ENCODE measurements at regions not wholly inside any gene's neighbourhood (a gene's known extent, or its start where the extent isn't known, plus 50 kb on each side); places are given as distances from the start of the nearest gene placed in this dataset.

- H2AFZ ChIP-seq (ENCODE audit: low read length), result no peak overlapping the region
- no peak overlapping the region for H3K4me2 ChIP-seq (ENCODE audit: extremely low read depth, insufficient read depth, low read length)
- H4K20me1 ChIP-seq (ENCODE audit: control insufficient read depth, extremely low read depth, insufficient read depth, low read length), result no peaks in the 10 kb centered on the region
- H3K27ac ChIP-seq (ENCODE audit: insufficient read depth, low read length), result no peak overlapping the region
- no peak overlapping the region for H3K4me3 ChIP-seq (replicated peaks in 1 of 4; ENCODE audit: control extremely low read depth in 1 of 4, insufficient read depth in 1 of 4, low read depth in 3 of 4, low read length in 4 of 4)
- no peaks in the 10 kb centered on the region for H3K27me3 ChIP-seq (ENCODE audit: control insufficient read depth, insufficient read depth, low read length)
- H3K79me2 ChIP-seq (ENCODE audit: control insufficient read depth, insufficient read depth, low read length), result no peaks in the 10 kb centered on the region
- DNase-seq (ENCODE audit: low read depth in 2 of 2), result peak in 1 of 2 donors; percentile 2
- no peaks in the 10 kb centered on the region for H3K4me1 ChIP-seq (ENCODE audit: control insufficient read depth, extremely low read depth, insufficient read depth, low read length)
- H3K36me3 ChIP-seq (ENCODE audit: control insufficient read depth, insufficient read depth, low read length), result no peaks in the 10 kb centered on the region
- TF ChIP-seq CTCF (conservative IDR thresholded peaks at IDR 0.05 in 1 of 2, IDR thresholded peaks at IDR 0.05 in 1 of 2; ENCODE audit: low read depth in 1 of 2, low read length in 2 of 2), result no peak
- no peak for TF ChIP-seq EZH2 (IDR thresholded peaks at IDR 0.05; ENCODE audit: low read length, missing control alignments)
- no peak overlapping the region for H3K9ac ChIP-seq (ENCODE audit: insufficient read depth, low read length)
- no peaks in the 10 kb centered on the region for H3K9me3 ChIP-seq (ENCODE audit: control insufficient read depth, insufficient read depth, low read depth, low read length)
Measured at GRCh38 chr4:115325836-115326235, 212.4 kb upstream of the NDST4 start.

- peak; percentile 1 to 20 for DNase-seq (ENCODE audit: low read depth in 2 of 2)
Measured at GRCh38 chr4:115323106-115323707, 209.8 kb upstream of the NDST4 start.

GRCh38 chr4:115315182-115315581 lies 201.8 kb upstream of the NDST4 start:
- Histone ChIP-seq H2AFZ (ENCODE audit: low read length) (no peak overlapping the region), H3K4me1 (ENCODE audit: control insufficient read depth, extremely low read depth, insufficient read depth, low read length) (no peaks in the 10 kb centered on the region), H3K9ac (ENCODE audit: insufficient read depth, low read length) (no peak overlapping the region), H3K4me2 (ENCODE audit: extremely low read depth, insufficient read depth, low read length) (no peak overlapping the region), H3K9me3 (ENCODE audit: control insufficient read depth, insufficient read depth, low read depth, low read length) (no peaks in the 10 kb centered on the region), H3K4me3 (replicated peaks in 1 of 4; ENCODE audit: control extremely low read depth in 1 of 4, insufficient read depth in 1 of 4, low read depth in 3 of 4, low read length in 4 of 4) (no peak overlapping the region), H3K27ac (ENCODE audit: insufficient read depth, low read length) (no peak overlapping the region), H3K36me3 (ENCODE audit: control insufficient read depth, insufficient read depth, low read length) (no peaks in the 10 kb centered on the region), H3K79me2 (ENCODE audit: control insufficient read depth, insufficient read depth, low read length) (no peaks in the 10 kb centered on the region), H3K27me3 (ENCODE audit: control insufficient read depth, insufficient read depth, low read length) (no peaks in the 10 kb centered on the region), H4K20me1 (ENCODE audit: control insufficient read depth, extremely low read depth, insufficient read depth, low read length) (no peaks in the 10 kb centered on the region)
- no peak for DNase-seq (ENCODE audit: low read depth in 2 of 2)
- TF ChIP-seq EZH2 (IDR thresholded peaks at IDR 0.05; ENCODE audit: low read length, missing control alignments), result no peak
- TF ChIP-seq CTCF (conservative IDR thresholded peaks at IDR 0.05 in 1 of 2, IDR thresholded peaks at IDR 0.05 in 1 of 2; ENCODE audit: low read depth in 1 of 2, low read length in 2 of 2), result no peak

More at GRCh38 chr4:115323106-115323707, 209.8 kb upstream of the NDST4 start:
- Histone ChIP-seq H2AFZ (ENCODE audit: low read length) (no peak overlapping the region), H4K20me1 (ENCODE audit: control insufficient read depth, extremely low read depth, insufficient read depth, low read length) (no peaks in the 10 kb centered on the region), H3K9me3 (ENCODE audit: control insufficient read depth, insufficient read depth, low read depth, low read length) (no peaks in the 10 kb centered on the region), H3K27ac (ENCODE audit: insufficient read depth, low read length) (no peak overlapping the region), H3K4me1 (ENCODE audit: control insufficient read depth, extremely low read depth, insufficient read depth, low read length) (no peaks in the 10 kb centered on the region), H3K4me2 (ENCODE audit: extremely low read depth, insufficient read depth, low read length) (no peak overlapping the region), H3K9ac (ENCODE audit: insufficient read depth, low read length) (no peak overlapping the region), H3K27me3 (ENCODE audit: control insufficient read depth, insufficient read depth, low read length) (no peaks in the 10 kb centered on the region), H3K79me2 (ENCODE audit: control insufficient read depth, insufficient read depth, low read length) (no peaks in the 10 kb centered on the region), H3K36me3 (ENCODE audit: control insufficient read depth, insufficient read depth, low read length) (no peaks in the 10 kb centered on the region), H3K4me3 (replicated peaks in 1 of 4; ENCODE audit: control extremely low read depth in 1 of 4, insufficient read depth in 1 of 4, low read depth in 3 of 4, low read length in 4 of 4) (no peak overlapping the region)
- TF ChIP-seq CTCF (conservative IDR thresholded peaks at IDR 0.05 in 1 of 2, IDR thresholded peaks at IDR 0.05 in 1 of 2; ENCODE audit: low read depth in 1 of 2, low read length in 2 of 2) (no peak), EZH2 (IDR thresholded peaks at IDR 0.05; ENCODE audit: low read length, missing control alignments) (no peak)
